ENCODE measurements at regions not wholly inside any gene's neighbourhood (a gene's known extent, or its start where the extent isn't known, plus 50 kb on each side); places are given as distances from the start of the nearest gene placed in this dataset.

DNA sequence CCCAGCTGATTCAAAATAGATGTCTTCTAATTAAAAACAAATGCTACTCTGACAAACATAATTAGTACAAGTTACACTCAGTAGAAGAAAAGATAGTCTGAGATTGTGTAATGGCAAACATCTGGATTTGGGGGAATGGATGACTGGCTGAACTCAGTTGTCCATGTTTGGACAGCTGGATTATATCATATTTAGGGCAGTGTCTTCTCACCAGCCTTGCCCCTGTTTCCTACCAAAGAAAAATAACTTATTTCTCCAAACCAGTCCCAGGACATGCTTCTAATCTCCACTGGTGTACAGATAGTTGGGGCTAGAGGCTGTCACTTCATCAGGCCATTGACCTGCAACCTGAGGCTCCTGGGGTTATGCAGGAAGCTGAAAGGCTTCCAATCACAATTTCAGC lies 237.3 kb downstream of the USP46 start:
- TF ChIP-seq, protein P1, sequence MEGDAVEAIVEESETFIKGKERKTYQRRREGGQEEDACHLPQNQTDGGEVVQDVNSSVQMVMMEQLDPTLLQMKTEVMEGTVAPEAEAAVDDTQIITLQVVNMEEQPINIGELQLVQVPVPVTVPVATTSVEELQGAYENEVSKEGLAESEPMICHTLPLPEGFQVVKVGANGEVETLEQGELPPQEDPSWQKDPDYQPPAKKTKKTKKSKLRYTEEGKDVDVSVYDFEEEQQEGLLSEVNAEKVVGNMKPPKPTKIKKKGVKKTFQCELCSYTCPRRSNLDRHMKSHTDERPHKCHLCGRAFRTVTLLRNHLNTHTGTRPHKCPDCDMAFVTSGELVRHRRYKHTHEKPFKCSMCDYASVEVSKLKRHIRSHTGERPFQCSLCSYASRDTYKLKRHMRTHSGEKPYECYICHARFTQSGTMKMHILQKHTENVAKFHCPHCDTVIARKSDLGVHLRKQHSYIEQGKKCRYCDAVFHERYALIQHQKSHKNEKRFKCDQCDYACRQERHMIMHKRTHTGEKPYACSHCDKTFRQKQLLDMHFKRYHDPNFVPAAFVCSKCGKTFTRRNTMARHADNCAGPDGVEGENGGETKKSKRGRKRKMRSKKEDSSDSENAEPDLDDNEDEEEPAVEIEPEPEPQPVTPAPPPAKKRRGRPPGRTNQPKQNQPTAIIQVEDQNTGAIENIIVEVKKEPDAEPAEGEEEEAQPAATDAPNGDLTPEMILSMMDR (IDR thresholded peaks at IDR 0.05) = no peak
- TF ChIP-seq POLR2A (IDR thresholded peaks at IDR 0.05) = no peak
